MCF 10A (cell line): ENCODE measurements at regions not wholly inside any gene's neighbourhood (a gene's known extent, or its start where the extent isn't known, plus 50 kb on each side); places are given as distances from the start of the nearest gene placed in this dataset.
"Not testable (repeated sequence)": the region's sequence is repeated elsewhere in the genome, so short reads cannot be mapped to it uniquely, and the experiment has no call there.

Experiments used
- BruUV-seq: library from RNA; stranded (reverse); fragments of 400-500 nt; replicated peaks from 2 replicates; lab custom pipeline; 2021; lab: Mats Ljungman, UMichigan
- CTCF ChIA-PET: fragments of 300-600 bp; sonication (Branson Sonifier 250); formaldehyde crosslinking; extraction: SDS; loops from one replicate; lab custom pipeline; 2021; ENCODE audit warnings: antibody characterized with exemption, inconsistent platforms; lab: Yijun Ruan, JAX
- POLR2A ChIA-PET: fragments of 300-600, 350-650 bp; sonication (Branson Sonifier 250); formaldehyde crosslinking; extraction: SDS; loops from one replicate; lab custom pipeline; 2020; ENCODE audit warnings: antibody characterized with exemption, inconsistent platforms; lab: Yijun Ruan, JAX
- DNase-seq: peaks from one replicate; pipeline ENCODE4 v3.0.0-alpha.2; 2018; ENCODE audit not compliant: unreplicated experiment
- H3K27ac Mint-ChIP-seq: one replicate; pipeline ENCODE4 v1.8.0; 2022; ENCODE audit warnings: mild to moderate bottlenecking, low read depth, mixed read lengths; ENCODE audit not compliant: unreplicated experiment
- H3K27me3 Mint-ChIP-seq: one replicate; pipeline ENCODE4 v1.8.0; 2022; ENCODE audit warnings: mixed read lengths; ENCODE audit not compliant: insufficient read depth, unreplicated experiment
- H3K36me3 Mint-ChIP-seq: one replicate; pipeline ENCODE4 v1.8.0; 2022; ENCODE audit warnings: mild to moderate bottlenecking, moderate library complexity, mixed read lengths; ENCODE audit not compliant: insufficient read depth, unreplicated experiment
- H3K4me1 Mint-ChIP-seq: one replicate; pipeline ENCODE4 v1.8.0; 2022; ENCODE audit warnings: mixed read lengths; ENCODE audit not compliant: insufficient read depth, unreplicated experiment
- H3K4me3 Mint-ChIP-seq: one replicate; pipeline ENCODE4 v1.8.0; 2022; ENCODE audit warnings: mild to moderate bottlenecking, moderate library complexity, mixed read lengths; ENCODE audit not compliant: unreplicated experiment
- H3K9me3 Mint-ChIP-seq: one replicate; pipeline ENCODE4 v1.8.0; 2022; ENCODE audit warnings: mixed read lengths; ENCODE audit not compliant: unreplicated experiment
- intact Hi-C: fragments of 100-400 bp; cut with micrococcal nuclease; formaldehyde crosslinking; loops from 2 replicates; pipeline ENCODE4 v1.14.1; 2022
- TF ChIP-seq, protein P1 (sequence below): fragments of 200-600 bp; IDR thresholded peaks from one replicate; pipeline ENCODE4 v1.8.0; 2022; ENCODE audit warnings: antibody characterized with exemption, mild to moderate bottlenecking; ENCODE audit not compliant: unreplicated experiment

DNA sequence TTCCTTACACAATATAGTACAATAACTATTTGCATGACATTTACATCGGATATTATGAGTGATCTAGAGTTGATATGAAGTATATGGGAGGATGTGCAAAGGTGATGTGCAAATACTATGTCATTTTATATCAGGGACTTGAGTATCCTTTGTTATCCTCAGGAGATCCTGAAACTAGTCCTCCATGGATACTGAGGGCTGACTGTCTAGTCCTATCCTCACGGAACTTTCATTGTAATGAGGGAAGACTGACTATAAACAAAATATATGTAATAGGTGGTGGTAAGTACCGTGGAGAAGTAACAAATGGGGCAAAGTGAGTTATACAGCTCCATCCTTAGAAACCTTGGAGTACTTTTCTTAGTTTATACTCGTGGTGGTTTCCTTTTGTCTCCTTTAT lies 1373.1 kb downstream of the CDH12 start:
- peaks cover 44% of the 10 kb centered on the region for H3K36me3 Mint-ChIP-seq
- DNase-seq, CTCF ChIA-PET: not testable (repeated sequence)

DNA sequence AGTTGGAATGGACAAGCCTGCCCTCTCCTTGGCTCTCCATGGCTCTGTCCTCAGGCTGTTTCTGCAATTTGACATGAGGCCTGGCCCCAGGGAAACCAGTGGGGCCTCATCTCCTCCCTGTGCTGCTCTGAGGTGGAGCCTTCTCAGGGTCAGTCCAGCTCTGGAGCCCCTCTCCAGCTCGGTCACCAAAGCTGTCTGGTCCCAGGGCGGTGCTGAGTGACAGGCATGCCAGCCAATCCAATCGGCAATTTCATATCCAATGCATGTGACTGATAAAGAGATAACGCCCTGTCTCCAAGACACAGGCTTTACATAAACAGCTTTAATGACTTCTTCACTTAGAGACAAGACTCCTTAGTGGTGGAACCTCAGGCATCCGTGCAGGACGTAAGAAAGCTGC lies 1379.2 kb downstream of the CDH12 start:
- CTCF ChIA-PET, H3K27ac Mint-ChIP-seq, H3K4me3 Mint-ChIP-seq, DNase-seq, POLR2A ChIA-PET, H3K27me3 Mint-ChIP-seq, H3K9me3 Mint-ChIP-seq, H3K4me1 Mint-ChIP-seq, intact Hi-C loops, BruUV-seq: not testable (repeated sequence)
- peaks cover 28% of the 10 kb centered on the region for H3K36me3 Mint-ChIP-seq

More for the DNA sequence above, 1373.1 kb downstream of the CDH12 start:
- intact Hi-C loops, H3K4me3 Mint-ChIP-seq, H3K4me1 Mint-ChIP-seq, H3K27me3 Mint-ChIP-seq, POLR2A ChIA-PET, H3K27ac Mint-ChIP-seq, H3K9me3 Mint-ChIP-seq, BruUV-seq: not testable (repeated sequence)

DNA sequence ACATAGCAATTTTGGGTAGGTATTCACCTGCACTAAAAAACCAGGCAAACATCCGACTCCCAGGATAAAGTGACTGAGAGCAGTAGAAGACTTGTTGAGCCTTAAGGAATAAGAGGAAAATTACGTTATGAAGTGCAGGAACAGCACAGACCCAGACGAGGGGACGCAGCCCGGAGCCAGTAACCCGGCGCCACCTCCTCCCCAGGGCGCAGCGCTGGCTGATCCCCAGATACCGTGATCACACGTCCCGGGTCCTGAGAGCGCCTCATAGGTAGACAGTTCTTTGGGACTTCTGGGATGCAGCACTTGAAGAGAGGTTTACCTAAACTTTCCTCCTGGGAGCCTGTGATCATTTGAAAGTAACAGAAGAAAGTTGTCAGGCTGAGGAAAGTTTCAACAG lies 1379.7 kb downstream of the CDH12 start:
- H3K27ac Mint-ChIP-seq, H3K4me1 Mint-ChIP-seq, H3K4me3 Mint-ChIP-seq, CTCF ChIA-PET, intact Hi-C loops, POLR2A ChIA-PET, H3K9me3 Mint-ChIP-seq, BruUV-seq, H3K27me3 Mint-ChIP-seq, DNase-seq: not testable (repeated sequence)
- H3K36me3 Mint-ChIP-seq = peaks cover 25% of the 10 kb centered on the region

DNA sequence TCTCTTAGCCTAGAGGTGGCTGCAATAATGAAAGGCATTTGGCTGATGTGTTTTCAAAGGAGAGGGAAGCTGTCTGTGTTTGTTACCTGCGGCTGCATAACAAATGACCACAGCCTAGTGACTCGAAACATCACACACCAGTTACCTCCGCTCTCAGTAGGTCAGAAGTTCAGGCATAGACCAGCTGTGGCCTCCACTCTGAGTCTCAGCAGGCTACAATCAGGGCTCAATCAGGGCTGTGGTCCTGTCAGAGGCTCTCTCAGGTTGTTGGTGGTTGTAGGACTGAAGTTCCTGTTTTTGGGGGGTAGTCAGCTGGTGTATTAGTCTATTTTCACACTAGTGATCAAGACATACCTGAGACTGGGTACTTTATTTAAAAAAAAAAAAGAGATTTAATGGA lies 1381.5 kb downstream of the CDH12 start:
- DNase-seq, POLR2A ChIA-PET, H3K9me3 Mint-ChIP-seq, H3K4me3 Mint-ChIP-seq, H3K4me1 Mint-ChIP-seq, BruUV-seq, CTCF ChIA-PET, H3K27ac Mint-ChIP-seq, H3K27me3 Mint-ChIP-seq, intact Hi-C loops: not testable (repeated sequence)
- peaks cover 31% of the 10 kb centered on the region for H3K36me3 Mint-ChIP-seq

DNA sequence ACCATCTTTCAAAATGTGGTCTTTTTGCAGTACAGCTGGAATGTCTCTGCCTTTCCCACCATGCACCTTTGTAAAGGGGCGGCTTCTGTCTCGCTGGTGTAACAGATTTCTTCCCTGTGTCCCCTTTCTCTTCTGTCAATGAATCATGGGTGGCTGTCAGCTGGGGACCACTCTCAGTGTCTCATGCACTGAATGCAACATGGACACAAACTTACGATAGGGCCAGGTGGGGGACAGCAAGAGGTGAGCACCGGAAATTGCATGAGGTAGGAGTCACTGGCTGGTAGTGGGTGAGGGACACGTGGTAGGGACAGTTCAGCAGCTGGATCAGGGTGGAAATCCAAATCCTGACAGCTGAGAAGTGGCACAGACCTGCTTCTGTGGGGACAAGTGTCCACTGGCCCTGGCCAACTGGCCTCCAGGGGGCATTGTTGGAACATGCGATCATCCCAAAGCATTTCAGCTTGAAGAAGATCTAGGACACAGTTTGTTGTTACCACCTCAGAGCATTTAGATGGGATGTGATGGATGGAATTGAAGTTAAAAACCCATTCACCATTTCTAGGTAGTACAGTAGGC lies 1383.5 kb downstream of the CDH12 start:
- H3K4me3 Mint-ChIP-seq, BruUV-seq, H3K27me3 Mint-ChIP-seq, H3K27ac Mint-ChIP-seq, CTCF ChIA-PET, H3K9me3 Mint-ChIP-seq, H3K4me1 Mint-ChIP-seq: not testable (repeated sequence)
- peak; percentile 39 for DNase-seq
- H3K36me3 Mint-ChIP-seq = peaks cover 51% of the 10 kb centered on the region
- TF ChIP-seq, protein P1, sequence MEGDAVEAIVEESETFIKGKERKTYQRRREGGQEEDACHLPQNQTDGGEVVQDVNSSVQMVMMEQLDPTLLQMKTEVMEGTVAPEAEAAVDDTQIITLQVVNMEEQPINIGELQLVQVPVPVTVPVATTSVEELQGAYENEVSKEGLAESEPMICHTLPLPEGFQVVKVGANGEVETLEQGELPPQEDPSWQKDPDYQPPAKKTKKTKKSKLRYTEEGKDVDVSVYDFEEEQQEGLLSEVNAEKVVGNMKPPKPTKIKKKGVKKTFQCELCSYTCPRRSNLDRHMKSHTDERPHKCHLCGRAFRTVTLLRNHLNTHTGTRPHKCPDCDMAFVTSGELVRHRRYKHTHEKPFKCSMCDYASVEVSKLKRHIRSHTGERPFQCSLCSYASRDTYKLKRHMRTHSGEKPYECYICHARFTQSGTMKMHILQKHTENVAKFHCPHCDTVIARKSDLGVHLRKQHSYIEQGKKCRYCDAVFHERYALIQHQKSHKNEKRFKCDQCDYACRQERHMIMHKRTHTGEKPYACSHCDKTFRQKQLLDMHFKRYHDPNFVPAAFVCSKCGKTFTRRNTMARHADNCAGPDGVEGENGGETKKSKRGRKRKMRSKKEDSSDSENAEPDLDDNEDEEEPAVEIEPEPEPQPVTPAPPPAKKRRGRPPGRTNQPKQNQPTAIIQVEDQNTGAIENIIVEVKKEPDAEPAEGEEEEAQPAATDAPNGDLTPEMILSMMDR = peak; percentile 36
- POLR2A ChIA-PET = interaction anchor here (0.7 kb wide), 1 partner anchor 333 kb away, joined by 3 read pairs; no protein-coding TSS in a partner anchor
- intact Hi-C loops = loop anchor here (1.0 kb wide), 1 partner anchor 334 kb away; no protein-coding TSS in a partner anchor

DNA sequence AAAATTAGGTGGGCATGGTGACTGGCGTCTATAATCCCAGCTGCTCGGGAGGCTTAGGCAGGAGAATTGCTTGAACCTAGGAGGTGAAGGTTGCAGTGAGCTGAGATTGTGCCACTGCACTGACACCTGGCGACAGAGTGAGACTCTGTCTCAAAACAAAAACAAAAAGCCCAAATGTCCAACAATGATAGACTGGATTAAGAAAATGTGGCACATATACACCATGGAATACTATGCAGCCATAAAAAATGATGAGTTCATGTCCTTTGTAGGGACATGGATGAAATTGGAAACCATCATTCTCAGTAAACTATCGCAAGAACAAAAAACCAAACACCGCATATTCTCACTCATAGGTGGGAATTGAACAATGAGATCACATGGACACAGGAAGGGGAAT lies 1385.6 kb downstream of the CDH12 start:
- peaks cover 62% of the 10 kb centered on the region for H3K36me3 Mint-ChIP-seq
- POLR2A ChIA-PET, H3K27ac Mint-ChIP-seq, DNase-seq, H3K4me3 Mint-ChIP-seq, H3K27me3 Mint-ChIP-seq, CTCF ChIA-PET, H3K9me3 Mint-ChIP-seq, BruUV-seq, intact Hi-C loops, H3K4me1 Mint-ChIP-seq: not testable (repeated sequence)

DNA sequence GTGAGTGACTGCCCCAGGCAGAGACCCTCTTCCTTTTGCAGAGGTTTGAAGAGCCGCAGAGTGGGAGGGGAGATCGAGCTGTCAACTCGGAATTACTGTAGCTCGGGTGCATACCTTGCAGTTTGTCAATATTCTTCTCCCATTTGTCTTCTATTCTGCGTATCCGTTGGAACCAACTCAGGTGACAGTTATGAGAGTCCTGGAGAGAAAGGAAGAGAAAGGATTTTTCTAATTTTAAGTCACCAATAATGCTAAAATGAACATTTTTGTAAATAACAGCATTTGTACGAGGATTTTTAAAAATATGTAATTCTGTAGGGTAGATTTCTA lies 1393.4 kb downstream of the CDH12 start:
- H3K4me1 Mint-ChIP-seq, H3K27me3 Mint-ChIP-seq, H3K9me3 Mint-ChIP-seq, DNase-seq: not testable (repeated sequence)
- TSS peak; percentile 69 for BruUV-seq
- peaks cover 17% of the 10 kb centered on the region for H3K36me3 Mint-ChIP-seq
- intact Hi-C loops = loop anchor here (1.0 kb wide), 1 partner anchor 487 kb away; no protein-coding TSS in a partner anchor
- CTCF ChIA-PET = interaction anchor here (0.6 to 1.2 kb wide), 7 partner anchors 26 to 487 kb away, joined by 3 to 5 read pairs (median 3); no protein-coding TSS in a partner anchor
- peak overlapping the region; percentile 87 for H3K4me3 Mint-ChIP-seq
- POLR2A ChIA-PET = interaction anchor here (0.7 kb wide), 1 partner anchor 487 kb away, joined by 3 read pairs; no protein-coding TSS in a partner anchor
- peak overlapping the region; percentile 83 for H3K27ac Mint-ChIP-seq
